ENCODE measurements at regions not wholly inside any gene's neighbourhood (a gene's known extent, or its start where the extent isn't known, plus 50 kb on each side); places are given as distances from the start of the nearest gene placed in this dataset.

DNA sequence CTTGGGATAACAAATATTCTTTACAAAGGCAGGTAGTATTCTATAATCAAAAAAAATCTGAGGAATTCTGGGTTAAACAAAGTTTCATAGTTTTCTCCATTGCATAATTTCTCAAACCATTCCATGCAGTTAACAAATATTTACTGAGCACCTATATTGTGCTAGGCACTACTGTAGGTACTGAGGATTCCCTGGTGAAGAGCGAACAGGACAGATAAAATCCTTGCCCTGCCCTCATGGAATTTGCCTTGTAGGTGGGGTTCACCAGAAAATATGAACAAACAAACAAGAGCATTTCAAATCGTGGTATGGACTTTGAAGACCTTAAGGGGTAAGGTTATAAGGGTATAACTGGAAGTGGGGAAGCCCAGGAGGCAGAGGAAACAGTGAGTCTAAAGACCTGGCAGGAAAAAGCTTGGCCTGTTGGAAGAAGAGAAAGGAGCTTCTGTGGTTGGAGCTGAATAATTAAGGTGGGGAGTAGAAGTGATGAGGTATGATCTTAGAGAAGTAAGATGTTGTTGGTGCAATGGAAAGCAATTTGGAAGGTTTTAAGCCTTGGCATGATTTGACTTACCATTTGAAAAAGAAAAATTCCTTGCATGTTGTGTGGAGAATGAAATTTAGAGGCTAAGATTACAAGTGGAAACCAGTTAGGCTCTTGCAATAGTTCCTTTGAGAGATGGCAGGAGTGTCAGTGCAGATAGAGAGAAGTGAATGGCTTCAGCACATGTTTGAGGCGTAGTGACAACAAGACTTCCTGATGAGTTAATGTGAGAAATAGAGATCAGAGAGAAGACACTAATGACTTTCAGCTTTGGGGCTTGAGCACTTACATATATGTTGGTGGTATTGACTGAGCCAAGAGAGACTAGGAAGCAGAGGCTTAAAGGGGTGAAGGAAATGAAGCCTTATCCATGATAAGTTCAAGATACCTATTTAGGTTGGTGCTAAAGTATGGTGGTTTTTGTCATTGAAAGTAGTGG, 55.7 kb upstream of the PICALM start:
- Histone ChIP-seq H3K9ac (ENCODE audit: low read depth in 1 of 2, low read length in 2 of 2) (no peak overlapping the region), H3K4me1 (ENCODE audit: control insufficient read depth in 4 of 4, insufficient read depth in 4 of 4, low read length in 3 of 4) (peaks cover 0 to 2% (median 0%) of the 10 kb centered on the region in 4 donors), H3K36me3 (ENCODE audit: control insufficient read depth in 4 of 4, insufficient read depth in 3 of 4, low read depth in 1 of 4, low read length in 3 of 4) (no peaks in the 10 kb centered on the region), H3K27ac (ENCODE audit: low read depth in 1 of 2, low read length in 2 of 2) (no peak overlapping the region), H3K27me3 (ENCODE audit: control insufficient read depth in 4 of 4, insufficient read depth in 4 of 4, low read length in 3 of 4) (no peaks in the 10 kb centered on the region), H3K9me3 (ENCODE audit: control insufficient read depth in 4 of 4, low read length in 3 of 4) (no peaks in the 10 kb centered on the region), H3K4me3 (ENCODE audit: low read depth in 1 of 3, low read length in 3 of 3) (no peak overlapping the region)
- no peak for DNase-seq (ENCODE audit: low spot score)
- 72% methylated on average over 3 of the region's 3 CpGs for WGBS
- TF ChIP-seq GABPA (IDR thresholded peaks at IDR 0.05 in 1 of 2, conservative IDR thresholded peaks at IDR 0.05 in 1 of 2) (no peak), EGR1 (IDR thresholded peaks at IDR 0.05; ENCODE audit: low read depth in 2 of 2) (no peak), RAD21 (IDR thresholded peaks at IDR 0.05) (no peak), HNF4A (conservative IDR thresholded peaks at IDR 0.05) (no peak), RXRA (IDR thresholded peaks at IDR 0.05) (no peak), HNF4G (IDR thresholded peaks at IDR 0.05) (no peak), TAF1 (conservative IDR thresholded peaks at IDR 0.05) (no peak), FOXA2 (IDR thresholded peaks at IDR 0.05) (no peak), JUND (IDR thresholded peaks at IDR 0.05) (no peak), YY1 (IDR thresholded peaks at IDR 0.05) (no peak), NR2F2 (IDR thresholded peaks at IDR 0.05) (no peak), SP1 (IDR thresholded peaks at IDR 0.05) (no peak), FOXA1 (IDR thresholded peaks at IDR 0.05) (no peak)
- TF ChIP-seq, protein P1, sequence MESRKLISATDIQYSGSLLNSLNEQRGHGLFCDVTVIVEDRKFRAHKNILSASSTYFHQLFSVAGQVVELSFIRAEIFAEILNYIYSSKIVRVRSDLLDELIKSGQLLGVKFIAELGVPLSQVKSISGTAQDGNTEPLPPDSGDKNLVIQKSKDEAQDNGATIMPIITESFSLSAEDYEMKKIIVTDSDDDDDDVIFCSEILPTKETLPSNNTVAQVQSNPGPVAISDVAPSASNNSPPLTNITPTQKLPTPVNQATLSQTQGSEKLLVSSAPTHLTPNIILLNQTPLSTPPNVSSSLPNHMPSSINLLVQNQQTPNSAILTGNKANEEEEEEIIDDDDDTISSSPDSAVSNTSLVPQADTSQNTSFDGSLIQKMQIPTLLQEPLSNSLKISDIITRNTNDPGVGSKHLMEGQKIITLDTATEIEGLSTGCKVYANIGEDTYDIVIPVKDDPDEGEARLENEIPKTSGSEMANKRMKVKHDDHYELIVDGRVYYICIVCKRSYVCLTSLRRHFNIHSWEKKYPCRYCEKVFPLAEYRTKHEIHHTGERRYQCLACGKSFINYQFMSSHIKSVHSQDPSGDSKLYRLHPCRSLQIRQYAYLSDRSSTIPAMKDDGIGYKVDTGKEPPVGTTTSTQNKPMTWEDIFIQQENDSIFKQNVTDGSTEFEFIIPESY (IDR thresholded peaks at IDR 0.05) = no peak
- TF ChIP-seq, protein P2, sequence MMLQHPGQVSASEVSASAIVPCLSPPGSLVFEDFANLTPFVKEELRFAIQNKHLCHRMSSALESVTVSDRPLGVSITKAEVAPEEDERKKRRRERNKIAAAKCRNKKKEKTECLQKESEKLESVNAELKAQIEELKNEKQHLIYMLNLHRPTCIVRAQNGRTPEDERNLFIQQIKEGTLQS (IDR thresholded peaks at IDR 0.05) = no peak
- TF ChIP-seq, protein P3, sequence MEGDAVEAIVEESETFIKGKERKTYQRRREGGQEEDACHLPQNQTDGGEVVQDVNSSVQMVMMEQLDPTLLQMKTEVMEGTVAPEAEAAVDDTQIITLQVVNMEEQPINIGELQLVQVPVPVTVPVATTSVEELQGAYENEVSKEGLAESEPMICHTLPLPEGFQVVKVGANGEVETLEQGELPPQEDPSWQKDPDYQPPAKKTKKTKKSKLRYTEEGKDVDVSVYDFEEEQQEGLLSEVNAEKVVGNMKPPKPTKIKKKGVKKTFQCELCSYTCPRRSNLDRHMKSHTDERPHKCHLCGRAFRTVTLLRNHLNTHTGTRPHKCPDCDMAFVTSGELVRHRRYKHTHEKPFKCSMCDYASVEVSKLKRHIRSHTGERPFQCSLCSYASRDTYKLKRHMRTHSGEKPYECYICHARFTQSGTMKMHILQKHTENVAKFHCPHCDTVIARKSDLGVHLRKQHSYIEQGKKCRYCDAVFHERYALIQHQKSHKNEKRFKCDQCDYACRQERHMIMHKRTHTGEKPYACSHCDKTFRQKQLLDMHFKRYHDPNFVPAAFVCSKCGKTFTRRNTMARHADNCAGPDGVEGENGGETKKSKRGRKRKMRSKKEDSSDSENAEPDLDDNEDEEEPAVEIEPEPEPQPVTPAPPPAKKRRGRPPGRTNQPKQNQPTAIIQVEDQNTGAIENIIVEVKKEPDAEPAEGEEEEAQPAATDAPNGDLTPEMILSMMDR (IDR thresholded peaks at IDR 0.05; ENCODE audit: low read depth, low read length, missing input control) = no peak
- TF ChIP-seq, protein P4, sequence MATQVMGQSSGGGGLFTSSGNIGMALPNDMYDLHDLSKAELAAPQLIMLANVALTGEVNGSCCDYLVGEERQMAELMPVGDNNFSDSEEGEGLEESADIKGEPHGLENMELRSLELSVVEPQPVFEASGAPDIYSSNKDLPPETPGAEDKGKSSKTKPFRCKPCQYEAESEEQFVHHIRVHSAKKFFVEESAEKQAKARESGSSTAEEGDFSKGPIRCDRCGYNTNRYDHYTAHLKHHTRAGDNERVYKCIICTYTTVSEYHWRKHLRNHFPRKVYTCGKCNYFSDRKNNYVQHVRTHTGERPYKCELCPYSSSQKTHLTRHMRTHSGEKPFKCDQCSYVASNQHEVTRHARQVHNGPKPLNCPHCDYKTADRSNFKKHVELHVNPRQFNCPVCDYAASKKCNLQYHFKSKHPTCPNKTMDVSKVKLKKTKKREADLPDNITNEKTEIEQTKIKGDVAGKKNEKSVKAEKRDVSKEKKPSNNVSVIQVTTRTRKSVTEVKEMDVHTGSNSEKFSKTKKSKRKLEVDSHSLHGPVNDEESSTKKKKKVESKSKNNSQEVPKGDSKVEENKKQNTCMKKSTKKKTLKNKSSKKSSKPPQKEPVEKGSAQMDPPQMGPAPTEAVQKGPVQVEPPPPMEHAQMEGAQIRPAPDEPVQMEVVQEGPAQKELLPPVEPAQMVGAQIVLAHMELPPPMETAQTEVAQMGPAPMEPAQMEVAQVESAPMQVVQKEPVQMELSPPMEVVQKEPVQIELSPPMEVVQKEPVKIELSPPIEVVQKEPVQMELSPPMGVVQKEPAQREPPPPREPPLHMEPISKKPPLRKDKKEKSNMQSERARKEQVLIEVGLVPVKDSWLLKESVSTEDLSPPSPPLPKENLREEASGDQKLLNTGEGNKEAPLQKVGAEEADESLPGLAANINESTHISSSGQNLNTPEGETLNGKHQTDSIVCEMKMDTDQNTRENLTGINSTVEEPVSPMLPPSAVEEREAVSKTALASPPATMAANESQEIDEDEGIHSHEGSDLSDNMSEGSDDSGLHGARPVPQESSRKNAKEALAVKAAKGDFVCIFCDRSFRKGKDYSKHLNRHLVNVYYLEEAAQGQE (IDR thresholded peaks at IDR 0.05) = no peak
- TF ChIP-seq, protein P5, sequence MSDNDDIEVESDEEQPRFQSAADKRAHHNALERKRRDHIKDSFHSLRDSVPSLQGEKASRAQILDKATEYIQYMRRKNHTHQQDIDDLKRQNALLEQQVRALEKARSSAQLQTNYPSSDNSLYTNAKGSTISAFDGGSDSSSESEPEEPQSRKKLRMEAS (IDR thresholded peaks at IDR 0.05) = no peak
